Keratinocyte (primary cell): ENCODE measurements at regions not wholly inside any gene's neighbourhood (a gene's known extent, or its start where the extent isn't known, plus 50 kb on each side); places are given as distances from the start of the nearest gene placed in this dataset.

ENCODE experiments used
- DNase-seq: peaks from one replicate; pipeline ENCODE4 v3.0.0-alpha.2; 2011; ENCODE audit warnings: low read depth, missing footprints, low spot score
- FAIRE-seq: peaks from 2 replicates; lab custom pipeline; 2011; peaks lifted over from hg19 to GRCh38; lab: Jason Lieb, UNC
- H2AFZ ChIP-seq: 2 replicates; pipeline ENCODE4 v1.6.0; 2012; ENCODE audit warnings: low read length, control low read depth, inconsistent platforms; ENCODE audit not compliant: control insufficient read depth
- H3K27ac ChIP-seq: 2 replicates; pipeline ENCODE4 v1.5.1; 2011; ENCODE audit warnings: low read length; ENCODE audit not compliant: control insufficient read depth, insufficient read depth
- H3K27me3 ChIP-seq: 3 replicates; pipeline ENCODE4 v1.6.0; 2011; ENCODE audit warnings: low read length; ENCODE audit not compliant: control insufficient read depth, insufficient read depth; ENCODE audit errors: extremely low read depth
- H3K36me3 ChIP-seq, 2 experiments: 2 replicates in 1 of 2; 3 replicates in 1 of 2; pipeline ENCODE4 v1.5.1; 2011; ENCODE audit warnings: low read length in 2 of 2, mild to moderate bottlenecking in 1 of 2; ENCODE audit not compliant: control insufficient read depth in 2 of 2, insufficient read depth in 2 of 2; ENCODE audit errors: extremely low read depth in 1 of 2
- H3K4me1 ChIP-seq: 3 replicates; pipeline ENCODE4 v1.5.1; 2011; ENCODE audit warnings: low read length; ENCODE audit not compliant: control insufficient read depth, insufficient read depth; ENCODE audit errors: extremely low read depth
- H3K4me2 ChIP-seq: 3 replicates; pipeline ENCODE4 v1.6.0; 2011; ENCODE audit warnings: low read depth, low read length; ENCODE audit not compliant: control insufficient read depth, insufficient read depth; ENCODE audit errors: extremely low read depth
- H3K4me3 ChIP-seq, 3 experiments: fragments of 200-600 bp in 1 of 3; sonication (generic) in 1 of 3; 2 replicates in 2 of 3; 3 replicates in 1 of 3; pipeline ENCODE4 v1.5.1; 2011 to 2016; ENCODE audit warnings: low read length in 3 of 3, mild to moderate bottlenecking in 3 of 3, control low read depth in 2 of 3, inconsistent platforms in 1 of 3, low read depth in 1 of 3, mixed read lengths in 1 of 3, mixed run types in 1 of 3, moderate library complexity in 1 of 3; ENCODE audit not compliant: control insufficient read depth in 2 of 3, insufficient read depth in 2 of 3; ENCODE audit errors: extremely low read depth in 1 of 3
- H3K79me2 ChIP-seq: 2 replicates; pipeline ENCODE4 v1.6.0; 2012; ENCODE audit warnings: low read length; ENCODE audit not compliant: control insufficient read depth, insufficient read depth
- H3K9ac ChIP-seq: 3 replicates; pipeline ENCODE4 v1.6.0; 2011; ENCODE audit warnings: low read length; ENCODE audit not compliant: control insufficient read depth, insufficient read depth; ENCODE audit errors: extremely low read depth
- H3K9me1 ChIP-seq: 3 replicates; pipeline ENCODE4 v1.6.0; 2011; ENCODE audit warnings: low read length; ENCODE audit not compliant: control insufficient read depth, insufficient read depth; ENCODE audit errors: extremely low read depth
- H3K9me3 ChIP-seq: 2 replicates; pipeline ENCODE4 v1.5.1; 2012; ENCODE audit warnings: low read depth, low read length; ENCODE audit not compliant: control insufficient read depth
- H4K20me1 ChIP-seq: 3 replicates; pipeline ENCODE4 v1.6.0; 2011; ENCODE audit warnings: low read length; ENCODE audit not compliant: control insufficient read depth, insufficient read depth; ENCODE audit errors: extremely low read depth
- CTCF ChIP-seq, 3 experiments: IDR thresholded peaks in 1 of 3; conservative IDR thresholded peaks in 1 of 3; optimal IDR thresholded peaks in 1 of 3; 2 replicates in 2 of 3; 3 replicates in 1 of 3; pipeline versions ENCODE3 to v1.5.1; 2011; ENCODE audit warnings: low read length in 3 of 3, mild to moderate bottlenecking in 3 of 3, moderate library complexity in 2 of 3, control low read depth in 1 of 3, inconsistent platforms in 1 of 3; ENCODE audit not compliant: insufficient read depth in 2 of 3; ENCODE audit errors: extremely low read depth in 1 of 3
- EZH2 ChIP-seq: IDR thresholded peaks from one replicate; pipeline ENCODE4 v1.6.1; 2012; ENCODE audit warnings: inconsistent platforms, mild to moderate bottlenecking, low read length, moderate library complexity
- dilution Hi-C: fragments of 300-500 bp; cut with MboI; formaldehyde crosslinking; loops from one replicate; pipeline ENCODE4 v1.7.0; 2020; ENCODE audit warnings: low sequenced_read_pairs; ENCODE audit not compliant: extremely low pct_ligation_motif_present

GRCh38 chrX:125622899-125623298 lies 303.2 kb downstream of the TEX13C start:
- H3K4me2 ChIP-seq, result no peak overlapping the region
- H3K4me3 ChIP-seq, result no peak overlapping the region
- H3K9me3 ChIP-seq, result peaks cover 2% of the 10 kb centered on the region
- no peaks in the 10 kb centered on the region for H3K9me1 ChIP-seq
- TF ChIP-seq EZH2 (no peak), CTCF (optimal IDR thresholded peaks at IDR 0.05 in 1 of 3, IDR thresholded peaks at IDR 0.05 in 1 of 3, conservative IDR thresholded peaks at IDR 0.05 in 1 of 3; ENCODE audit: extremely low read depth in 1 of 3, insufficient read depth in 2 of 3, low read length in 3 of 3) (no peak)
- dilution Hi-C loops, result no loop called here
- DNase-seq (no peak), FAIRE-seq (no peak)
- H4K20me1 ChIP-seq, result no peaks in the 10 kb centered on the region
- H3K9ac ChIP-seq, result no peak overlapping the region
- no peak overlapping the region for H3K27ac ChIP-seq
- no peaks in the 10 kb centered on the region for H3K36me3 ChIP-seq
- no peak overlapping the region for H2AFZ ChIP-seq
- no peaks in the 10 kb centered on the region for H3K79me2 ChIP-seq
- H3K4me1 ChIP-seq, result no peaks in the 10 kb centered on the region
- no peaks in the 10 kb centered on the region for H3K27me3 ChIP-seq

- no peaks in the 10 kb centered on the region for H3K36me3 ChIP-seq
- no peak overlapping the region for H2AFZ ChIP-seq
- dilution Hi-C loops, result no loop called here
- TF ChIP-seq EZH2, result no peak
- TF ChIP-seq CTCF (optimal IDR thresholded peaks at IDR 0.05 in 1 of 3, IDR thresholded peaks at IDR 0.05 in 1 of 3, conservative IDR thresholded peaks at IDR 0.05 in 1 of 3; ENCODE audit: extremely low read depth in 1 of 3, insufficient read depth in 2 of 3, low read length in 3 of 3), result no peak
- H3K79me2 ChIP-seq, result no peaks in the 10 kb centered on the region
- H4K20me1 ChIP-seq, result no peaks in the 10 kb centered on the region
- H3K4me1 ChIP-seq, result no peaks in the 10 kb centered on the region
- no peak overlapping the region for H3K4me3 ChIP-seq
- no peak for DNase-seq
- no peaks in the 10 kb centered on the region for H3K9me1 ChIP-seq
- no peaks in the 10 kb centered on the region for H3K27me3 ChIP-seq
- H3K9me3 ChIP-seq, result no peaks in the 10 kb centered on the region
- no peak overlapping the region for H3K27ac ChIP-seq
- H3K4me2 ChIP-seq, result no peak overlapping the region
- FAIRE-seq, result no peak
- no peak overlapping the region for H3K9ac ChIP-seq
Measured at GRCh38 chrX:125627676-125628075, 308.0 kb downstream of the TEX13C start.
